ENCODE measurements at regions not wholly inside any gene's neighbourhood (a gene's known extent, or its start where the extent isn't known, plus 50 kb on each side); places are given as distances from the start of the nearest gene placed in this dataset.

GRCh38 chrX:34877436-34877835 lies 65.2 kb upstream of the FAM47B start:
- TF ChIP-seq, protein P1, sequence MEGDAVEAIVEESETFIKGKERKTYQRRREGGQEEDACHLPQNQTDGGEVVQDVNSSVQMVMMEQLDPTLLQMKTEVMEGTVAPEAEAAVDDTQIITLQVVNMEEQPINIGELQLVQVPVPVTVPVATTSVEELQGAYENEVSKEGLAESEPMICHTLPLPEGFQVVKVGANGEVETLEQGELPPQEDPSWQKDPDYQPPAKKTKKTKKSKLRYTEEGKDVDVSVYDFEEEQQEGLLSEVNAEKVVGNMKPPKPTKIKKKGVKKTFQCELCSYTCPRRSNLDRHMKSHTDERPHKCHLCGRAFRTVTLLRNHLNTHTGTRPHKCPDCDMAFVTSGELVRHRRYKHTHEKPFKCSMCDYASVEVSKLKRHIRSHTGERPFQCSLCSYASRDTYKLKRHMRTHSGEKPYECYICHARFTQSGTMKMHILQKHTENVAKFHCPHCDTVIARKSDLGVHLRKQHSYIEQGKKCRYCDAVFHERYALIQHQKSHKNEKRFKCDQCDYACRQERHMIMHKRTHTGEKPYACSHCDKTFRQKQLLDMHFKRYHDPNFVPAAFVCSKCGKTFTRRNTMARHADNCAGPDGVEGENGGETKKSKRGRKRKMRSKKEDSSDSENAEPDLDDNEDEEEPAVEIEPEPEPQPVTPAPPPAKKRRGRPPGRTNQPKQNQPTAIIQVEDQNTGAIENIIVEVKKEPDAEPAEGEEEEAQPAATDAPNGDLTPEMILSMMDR (IDR thresholded peaks at IDR 0.05): no peak
- Mint-ChIP-seq H3K27ac (ENCODE audit: unreplicated experiment) (peak overlapping the region; percentile 45), H3K9me3 (ENCODE audit: unreplicated experiment) (no peaks in the 10 kb centered on the region), H3K36me3 (ENCODE audit: unreplicated experiment) (no peaks in the 10 kb centered on the region), H3K4me3 (ENCODE audit: unreplicated experiment) (peak overlapping the region; percentile 7), H3K27me3 (ENCODE audit: unreplicated experiment) (no peaks in the 10 kb centered on the region), H3K4me1 (ENCODE audit: unreplicated experiment) (peaks cover 60% of the 10 kb centered on the region)
- DNase-seq (ENCODE audit: extremely low spot score, unreplicated experiment): no peak

- TF ChIP-seq, protein P1 (IDR thresholded peaks at IDR 0.05): no peak
- Mint-ChIP-seq H3K9me3 (ENCODE audit: unreplicated experiment) (no peaks in the 10 kb centered on the region), H3K27ac (ENCODE audit: unreplicated experiment) (peak overlapping the region; percentile 73), H3K27me3 (ENCODE audit: unreplicated experiment) (no peaks in the 10 kb centered on the region), H3K4me1 (ENCODE audit: unreplicated experiment) (peaks cover 53% of the 10 kb centered on the region), H3K4me3 (ENCODE audit: unreplicated experiment) (no peak overlapping the region), H3K36me3 (ENCODE audit: unreplicated experiment) (no peaks in the 10 kb centered on the region)
- no peak for DNase-seq (ENCODE audit: extremely low spot score, unreplicated experiment)
Measured at GRCh38 chrX:34879346-34879745, 63.2 kb upstream of the FAM47B start.

DNA sequence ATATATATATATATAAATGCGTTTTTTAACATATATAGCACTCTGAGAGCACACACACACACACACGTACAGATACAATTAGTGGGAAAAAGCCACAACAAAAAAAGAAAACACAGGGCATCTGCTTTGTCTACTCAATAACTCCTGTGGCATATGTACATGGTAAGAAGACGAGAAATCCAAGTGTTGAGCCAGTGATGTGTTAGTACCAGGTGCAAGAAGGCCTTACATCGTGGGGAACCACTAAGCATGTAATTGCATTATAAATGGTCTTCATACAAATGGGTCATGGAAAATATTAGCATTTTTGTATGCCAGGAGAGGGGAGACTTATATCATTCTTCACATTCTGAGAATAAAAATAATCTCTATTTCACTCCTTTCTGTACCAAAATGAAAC lies 62.7 kb upstream of the FAM47B start:
- TF ChIP-seq, protein P1 (IDR thresholded peaks at IDR 0.05): no peak
- no peaks in the 10 kb centered on the region for H3K36me3 Mint-ChIP-seq (ENCODE audit: unreplicated experiment)
- H3K27me3 Mint-ChIP-seq (ENCODE audit: unreplicated experiment): no peaks in the 10 kb centered on the region
- peak overlapping the region; percentile 41 for H3K27ac Mint-ChIP-seq (ENCODE audit: unreplicated experiment)
- no peak for DNase-seq (ENCODE audit: extremely low spot score, unreplicated experiment)
- no peak overlapping the region for H3K4me3 Mint-ChIP-seq (ENCODE audit: unreplicated experiment)
- H3K4me1 Mint-ChIP-seq (ENCODE audit: unreplicated experiment): peaks cover 53% of the 10 kb centered on the region
- no peaks in the 10 kb centered on the region for H3K9me3 Mint-ChIP-seq (ENCODE audit: unreplicated experiment)

- Mint-ChIP-seq H3K4me3 (ENCODE audit: unreplicated experiment) (no peak overlapping the region), H3K27me3 (ENCODE audit: unreplicated experiment) (no peaks in the 10 kb centered on the region), H3K4me1 (ENCODE audit: unreplicated experiment) (peaks cover 47% of the 10 kb centered on the region), H3K36me3 (ENCODE audit: unreplicated experiment) (no peaks in the 10 kb centered on the region), H3K27ac (ENCODE audit: unreplicated experiment) (peak overlapping the region; percentile 54), H3K9me3 (ENCODE audit: unreplicated experiment) (no peaks in the 10 kb centered on the region)
- TF ChIP-seq, protein P1 (IDR thresholded peaks at IDR 0.05): no peak
- no peak for DNase-seq (ENCODE audit: extremely low spot score, unreplicated experiment)
Measured at GRCh38 chrX:34880656-34881055, 61.9 kb upstream of the FAM47B start.

- Mint-ChIP-seq H3K9me3 (ENCODE audit: unreplicated experiment) (no peaks in the 10 kb centered on the region), H3K27me3 (ENCODE audit: unreplicated experiment) (no peaks in the 10 kb centered on the region), H3K4me3 (ENCODE audit: unreplicated experiment) (no peak overlapping the region), H3K27ac (ENCODE audit: unreplicated experiment) (peak overlapping the region; percentile 54), H3K36me3 (ENCODE audit: unreplicated experiment) (no peaks in the 10 kb centered on the region), H3K4me1 (ENCODE audit: unreplicated experiment) (peaks cover 41% of the 10 kb centered on the region)
- TF ChIP-seq, protein P1 (IDR thresholded peaks at IDR 0.05): no peak
- DNase-seq (ENCODE audit: extremely low spot score, unreplicated experiment): no peak
Measured at GRCh38 chrX:34881671-34882070, 60.9 kb upstream of the FAM47B start.

Measured in osteocyte (in vitro differentiated cells).